ENCODE measurements at regions not wholly inside any gene's neighbourhood (a gene's known extent, or its start where the extent isn't known, plus 50 kb on each side); places are given as distances from the start of the nearest gene placed in this dataset.

DNA sequence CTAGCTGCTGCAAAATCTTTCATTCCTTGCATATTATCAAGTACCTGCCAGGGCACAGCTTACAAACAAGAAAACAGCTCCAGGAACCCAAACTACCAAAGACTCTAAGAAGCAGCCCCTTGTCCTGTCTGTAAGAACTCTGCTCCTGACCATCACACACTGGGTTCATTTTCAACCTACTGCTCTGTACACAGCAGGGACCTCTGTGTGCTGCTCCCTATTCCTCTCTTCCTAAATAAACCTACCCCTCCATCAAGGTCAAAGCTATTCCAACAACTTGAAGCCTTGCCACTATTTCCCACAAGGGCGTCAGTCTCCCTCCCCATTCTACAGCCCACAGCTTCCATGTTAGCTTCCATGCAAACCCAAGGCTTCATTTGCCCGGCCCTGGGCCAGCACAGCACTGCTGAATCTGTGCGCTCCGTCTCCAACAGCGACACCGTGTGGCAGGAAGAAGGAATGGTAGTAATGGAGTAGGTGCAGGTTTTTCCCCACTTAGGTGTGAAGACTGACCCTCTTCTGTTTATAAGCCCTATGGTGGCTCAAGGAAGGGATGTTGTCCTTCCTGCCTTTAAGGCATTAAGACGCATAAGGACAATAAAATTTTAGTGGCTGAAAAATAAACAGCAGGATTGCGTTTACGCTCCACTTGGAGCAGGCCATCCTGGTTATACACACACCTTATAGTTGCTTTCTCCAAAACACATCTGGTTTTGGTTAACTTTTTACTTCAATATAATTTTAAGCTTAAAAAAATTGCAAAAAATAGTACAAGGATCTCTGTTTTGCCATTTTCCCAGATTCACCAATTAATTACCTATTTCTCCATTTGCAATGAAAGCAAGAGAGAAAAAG is 115.2 kb upstream of the NXT1 start (continued):
- no peak for TF ChIP-seq RBM17 (IDR thresholded peaks at IDR 0.05; ENCODE audit: borderline replicate concordance, low read depth, low read length)
- no peak for TF ChIP-seq PCBP1 (IDR thresholded peaks at IDR 0.05; ENCODE audit: low read depth, low read length, poor library complexity, severe bottlenecking)
- TF ChIP-seq ESRRA (IDR thresholded peaks at IDR 0.05; ENCODE audit: borderline replicate concordance, low read depth), result no peak; the same call in 1 of the 2 replicates
- TF ChIP-seq CTCFL (IDR thresholded peaks at IDR 0.05; ENCODE audit: borderline replicate concordance, insufficient read depth, low read depth, low read length, poor library complexity, severe bottlenecking), result no peak
- TF ChIP-seq ATF7 (IDR thresholded peaks at IDR 0.05), result no peak
- TF ChIP-seq TEAD4 (IDR thresholded peaks at IDR 0.05; ENCODE audit: low read length), result no peak
- no peak for TF ChIP-seq TEAD4 (CRISPR knock-in tag; IDR thresholded peaks at IDR 0.05; ENCODE audit: borderline replicate concordance)
- TF ChIP-seq YY1 (IDR thresholded peaks at IDR 0.05; ENCODE audit: borderline replicate concordance in 1 of 3, control insufficient read depth in 1 of 3, extremely low read depth in 1 of 3, insufficient read depth in 3 of 3, insufficient read length in 1 of 3, insufficient replicate concordance in 2 of 3, low read depth in 1 of 3, low read length in 2 of 3), result peak in 2 of 3 experiments; percentile 29 to 51
- TF ChIP-seq PTRF (tag; IDR thresholded peaks at IDR 0.05), result no peak
- 0 out of 4 replicates have a peak, but pooled peaks of 1 of the 2 experiments have one; percentile 42 for TF ChIP-seq MLLT1 (IDR thresholded peaks at IDR 0.05)
- no peak for TF ChIP-seq HDAC1 (IDR thresholded peaks at IDR 0.05)
- no peak for TF ChIP-seq NFYB (IDR thresholded peaks at IDR 0.05; ENCODE audit: extremely low read depth, insufficient read length)
- peak in 1 of 2 experiments; percentile 71; a peak in 2 of 3 replicates for TF ChIP-seq CBX3 (IDR thresholded peaks at IDR 0.05; ENCODE audit: borderline replicate concordance in 1 of 2, low read length in 2 of 2)
- no peak for TF ChIP-seq SAP30 (IDR thresholded peaks at IDR 0.05; ENCODE audit: borderline replicate concordance, insufficient read depth, low read depth, low read length, poor library complexity, severe bottlenecking)
- TF ChIP-seq CTCF (IDR thresholded peaks at IDR 0.05 in 2 of 3, conservative IDR thresholded peaks at IDR 0.05 in 1 of 3; ENCODE audit: insufficient read depth in 2 of 3, low read depth in 1 of 3, low read length in 3 of 3), result peak; percentile 77 to 86 (median 78)
- TF ChIP-seq KDM4B (IDR thresholded peaks at IDR 0.05; ENCODE audit: borderline replicate concordance in 2 of 2, low read depth in 1 of 2), result no peak
- TF ChIP-seq, protein P1, sequence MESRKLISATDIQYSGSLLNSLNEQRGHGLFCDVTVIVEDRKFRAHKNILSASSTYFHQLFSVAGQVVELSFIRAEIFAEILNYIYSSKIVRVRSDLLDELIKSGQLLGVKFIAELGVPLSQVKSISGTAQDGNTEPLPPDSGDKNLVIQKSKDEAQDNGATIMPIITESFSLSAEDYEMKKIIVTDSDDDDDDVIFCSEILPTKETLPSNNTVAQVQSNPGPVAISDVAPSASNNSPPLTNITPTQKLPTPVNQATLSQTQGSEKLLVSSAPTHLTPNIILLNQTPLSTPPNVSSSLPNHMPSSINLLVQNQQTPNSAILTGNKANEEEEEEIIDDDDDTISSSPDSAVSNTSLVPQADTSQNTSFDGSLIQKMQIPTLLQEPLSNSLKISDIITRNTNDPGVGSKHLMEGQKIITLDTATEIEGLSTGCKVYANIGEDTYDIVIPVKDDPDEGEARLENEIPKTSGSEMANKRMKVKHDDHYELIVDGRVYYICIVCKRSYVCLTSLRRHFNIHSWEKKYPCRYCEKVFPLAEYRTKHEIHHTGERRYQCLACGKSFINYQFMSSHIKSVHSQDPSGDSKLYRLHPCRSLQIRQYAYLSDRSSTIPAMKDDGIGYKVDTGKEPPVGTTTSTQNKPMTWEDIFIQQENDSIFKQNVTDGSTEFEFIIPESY (CRISPR knock-in tag; IDR thresholded peaks at IDR 0.05), result no peak
